K562 (cell line): ENCODE measurements at regions not wholly inside any gene's neighbourhood (a gene's known extent, or its start where the extent isn't known, plus 50 kb on each side); places are given as distances from the start of the nearest gene placed in this dataset.
"Not testable (repeated sequence)": the region's sequence is repeated elsewhere in the genome, so short reads cannot be mapped to it uniquely, and the experiment has no call there.

Experiments used
- ATAC-seq: fragments of 200-7000 bp; cut with Tn5 transposase; 3 replicates; pipeline ENCODE4 v1.9.1; 2020; ENCODE audit warnings: moderate library complexity
- BruUV-seq: library from RNA; stranded (reverse); fragments of 400-500 nt; replicated peaks from 2 replicates; lab custom pipeline; 2021; lab: Mats Ljungman, UMichigan
- CTCF ChIA-PET: fragments of 300-600 bp; formaldehyde crosslinking; extraction: SDS; loops from one replicate; lab custom pipeline; 2021; ENCODE audit warnings: low intra/inter-chr PET ratio; lab: Yijun Ruan, JAX
- POLR2A ChIA-PET: fragments of 300-600, 350-650 bp; sonication (Branson Sonifier 250); formaldehyde crosslinking; extraction: SDS; loops from one replicate; lab custom pipeline; 2021; ENCODE audit warnings: antibody characterized with exemption, inconsistent platforms; lab: Yijun Ruan, JAX
- DNase-seq, 4 experiments: peaks; one replicate each; pipeline versions ENCODE4 v3.0.0 to v3.0.0-alpha.2; 2011 to 2018; ENCODE audit warnings: low spot score in 3 of 4, mixed read lengths in 3 of 4; ENCODE audit errors: extremely low read depth in 1 of 4
- FAIRE-seq: peaks from 2 replicates; lab custom pipeline; 2011; peaks lifted over from hg19 to GRCh38; lab: Jason Lieb, UNC
- H2AFZ ChIP-seq: 2 replicates; pipeline ENCODE4 v1.6.0; 2011; ENCODE audit warnings: low read depth, low read length, control low read depth, inconsistent platforms
- H3K27ac ChIP-seq: fragments of 200-600 bp; 3 replicates; pipeline ENCODE4 v1.8.0; 2011; ENCODE audit warnings: low read depth, mild to moderate bottlenecking, control low read depth, inconsistent platforms, low read length, moderate library complexity, mixed read lengths; ENCODE audit errors: extremely low read depth
- H3K27me3 ChIP-seq, 2 experiments: fragments of 300-600 bp in 1 of 2; 2 replicates in 1 of 2; 3 replicates in 1 of 2; pipeline versions ENCODE4 v1.6.0 to v1.8.0; 2011; ENCODE audit warnings: inconsistent platforms in 2 of 2, low read length in 2 of 2, mild to moderate bottlenecking in 1 of 2, mixed read lengths in 1 of 2, moderate library complexity in 1 of 2; ENCODE audit not compliant: control insufficient read depth in 2 of 2, insufficient read depth in 2 of 2
- H3K36me3 ChIP-seq: fragments of 300-600 bp; 3 replicates; pipeline ENCODE4 v1.8.0; 2011; ENCODE audit warnings: mild to moderate bottlenecking, low read length, inconsistent platforms; ENCODE audit not compliant: control insufficient read depth, insufficient read depth
- H3K4me1 ChIP-seq, 2 experiments: fragments of 200-600 bp in 1 of 2; replicated peaks in 1 of 2; 2 replicates in 1 of 2; 3 replicates in 1 of 2; pipeline versions ENCODE4 v1.5.1 to v1.8.0; 2011; ENCODE audit warnings: inconsistent platforms in 2 of 2, low read length in 2 of 2, mild to moderate bottlenecking in 1 of 2, mixed read lengths in 1 of 2, moderate library complexity in 1 of 2; ENCODE audit not compliant: control insufficient read depth in 2 of 2, insufficient read depth in 2 of 2
- H3K4me2 ChIP-seq: 2 replicates; pipeline ENCODE4 v1.6.1; 2011; ENCODE audit warnings: low read length, control low read depth, inconsistent platforms, mixed read lengths; ENCODE audit not compliant: insufficient read depth
- H3K4me3 ChIP-seq: fragments of 200-600 bp; sonication (generic), shearing (Covaris generic); 2 replicates; pipeline ENCODE4 v1.5.1; 2016; ENCODE audit warnings: control low read depth, inconsistent platforms
- H3K79me2 ChIP-seq: fragments of 200-600 bp; 3 replicates; pipeline ENCODE4 v1.8.0; 2011; ENCODE audit warnings: low read length, inconsistent platforms; ENCODE audit not compliant: control insufficient read depth, insufficient read depth
- H3K9ac ChIP-seq, 2 experiments: 2 replicates each; pipeline versions ENCODE4 v1.6.0 to v1.6.1; 2011; ENCODE audit warnings: low read depth in 2 of 2, low read length in 2 of 2, control low read depth in 1 of 2, inconsistent platforms in 1 of 2, mild to moderate bottlenecking in 1 of 2, mixed read lengths in 1 of 2; ENCODE audit not compliant: insufficient read depth in 1 of 2
- H3K9me1 ChIP-seq: one replicate; pipeline ENCODE4 v1.6.0; 2011; ENCODE audit warnings: inconsistent platforms, mild to moderate bottlenecking, low read length, moderate library complexity; ENCODE audit not compliant: control insufficient read depth, insufficient read depth
- H3K9me3 ChIP-seq: replicated peaks from 2 replicates; pipeline ENCODE4 v1.5.1; 2011; ENCODE audit warnings: low read depth, low read length, inconsistent platforms; ENCODE audit not compliant: control insufficient read depth, insufficient read depth
- H4K20me1 ChIP-seq: replicated peaks from 2 replicates; pipeline ENCODE4 v1.6.1; 2011; ENCODE audit warnings: low read length, inconsistent platforms, mixed read lengths; ENCODE audit not compliant: control insufficient read depth, insufficient read depth
- ZKSCAN1 ChIP-seq: fragments of 150-350 bp; IDR thresholded peaks from 2 replicates; pipeline ENCODE4 v1.6.1; 2016; ENCODE audit warnings: low read depth, low read length
- WGBS: fragments of 100-300 bp; shearing (Covaris generic); methylation state at CpG from one replicate; pipeline ENCODE4 v1.1.6; 2016; ENCODE audit warnings: low coverage, mixed read lengths; ENCODE audit not compliant: insufficient coverage; ENCODE audit errors: missing lambda C conversion rate; 5-methylcytosine and 5-hydroxymethylcytosine counted together
- in situ Hi-C: fragments of 300-500 bp; cut with MboI; formaldehyde crosslinking; loops from 4 replicates; pipeline ENCODE4 v1.15.0; 2018; ENCODE audit warnings: inconsistent platforms, mixed read lengths
- intact Hi-C: fragments of 100-400 bp; cut with micrococcal nuclease; formaldehyde crosslinking; loops from 2 replicates; pipeline ENCODE4 v1.14.2; 2022
- TF ChIP-seq, protein P1 (sequence below): fragments of 250-450 bp; sonication (Bioruptor Pico); IDR thresholded peaks from 2 replicates; pipeline ENCODE4 v1.5.1; 2021; ENCODE audit warnings: mild to moderate bottlenecking

GRCh38 chr2:64814007-64814406 lies 160.3 kb upstream of the SERTAD2 start:
- Histone ChIP-seq H3K4me3 (no peak overlapping the region), H3K36me3 (no peaks in the 10 kb centered on the region), H3K4me1 (peaks cover 0 to 5% of the 10 kb centered on the region in 2 experiments; a peak in 3 of 5 replicates), H3K9me1 (no peaks in the 10 kb centered on the region), H3K9me3 (no peaks in the 10 kb centered on the region), H3K79me2 (no peaks in the 10 kb centered on the region), H3K9ac (no peak overlapping the region), H3K4me2 (no peak overlapping the region), H4K20me1 (no peaks in the 10 kb centered on the region), H3K27ac (no peak overlapping the region), H2AFZ (no peak overlapping the region), H3K27me3 (no peaks in the 10 kb centered on the region)
- ATAC-seq (no peak), FAIRE-seq (no peak), DNase-seq (no peak)
- ChIA-PET CTCF (no interaction called here), POLR2A (no interaction called here)
- in situ Hi-C loops = no loop called here
- peak; percentile 95 for TF ChIP-seq ZKSCAN1
- TF ChIP-seq, protein P1, sequence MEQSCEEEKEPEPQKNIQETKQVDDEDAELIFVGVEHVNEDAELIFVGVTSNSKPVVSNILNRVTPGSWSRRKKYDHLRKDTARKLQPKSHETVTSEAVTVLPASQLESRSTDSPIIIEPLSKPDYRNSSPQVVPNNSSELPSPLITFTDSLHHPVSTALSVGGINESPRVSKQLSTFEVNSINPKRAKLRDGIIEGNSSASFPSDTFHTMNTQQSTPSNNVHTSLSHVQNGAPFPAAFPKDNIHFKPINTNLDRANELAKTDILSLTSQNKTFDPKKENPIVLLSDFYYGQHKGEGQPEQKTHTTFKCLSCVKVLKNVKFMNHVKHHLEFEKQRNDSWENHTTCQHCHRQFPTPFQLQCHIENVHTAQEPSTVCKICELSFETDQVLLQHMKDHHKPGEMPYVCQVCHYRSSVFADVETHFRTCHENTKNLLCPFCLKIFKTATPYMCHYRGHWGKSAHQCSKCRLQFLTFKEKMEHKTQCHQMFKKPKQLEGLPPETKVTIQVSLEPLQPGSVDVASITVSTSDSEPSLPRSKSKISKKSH (CRISPR knock-in tag) = no peak
- WGBS = 90% methylated on average over 5 of the region's 5 CpGs
- intact Hi-C loops = no loop called here
- BruUV-seq = no TSS peak

GRCh38 chr2:64816526-64816925 lies 162.8 kb upstream of the SERTAD2 start:
- H3K36me3 ChIP-seq, H3K4me2 ChIP-seq, ATAC-seq, CTCF ChIA-PET, H3K79me2 ChIP-seq, DNase-seq, H3K27ac ChIP-seq, H3K4me3 ChIP-seq, H3K9ac ChIP-seq, H4K20me1 ChIP-seq, BruUV-seq, FAIRE-seq, H3K9me3 ChIP-seq, H3K9me1 ChIP-seq, intact Hi-C loops, in situ Hi-C loops, H3K27me3 ChIP-seq, H2AFZ ChIP-seq, POLR2A ChIA-PET: not testable (repeated sequence)
- WGBS = 57% methylated on average over 8 of the region's 8 CpGs
- H3K4me1 ChIP-seq = peaks cover 5 to 28% of the 10 kb centered on the region in 2 experiments; a peak in 4 of 5 replicates
